WTC11 (cell line): ENCODE measurements at regions not wholly inside any gene's neighbourhood (a gene's known extent, or its start where the extent isn't known, plus 50 kb on each side); places are given as distances from the start of the nearest gene placed in this dataset.

Experiments used
- CREB1 ChIP-seq: sonication (generic); formaldehyde crosslinking; IDR thresholded peaks from 2 replicates; pipeline ENCODE4 v1.8.0; 2023; ENCODE audit warnings: mild to moderate bottlenecking, missing genetic modification reagents
- ELF4 ChIP-seq: sonication (generic); formaldehyde crosslinking; IDR thresholded peaks from 2 replicates; pipeline ENCODE4 v1.8.1; 2022; ENCODE audit warnings: low read depth, mild to moderate bottlenecking, moderate library complexity, missing genetic modification reagents
- IRF2 ChIP-seq: sonication (generic); formaldehyde crosslinking; IDR thresholded peaks from 2 replicates; pipeline ENCODE4 v1.8.0; 2022; ENCODE audit warnings: low read depth, missing genetic modification reagents, borderline replicate concordance
- JUN ChIP-seq: sonication (generic); formaldehyde crosslinking; IDR thresholded peaks from 2 replicates; pipeline ENCODE4 v1.8.0; 2023; ENCODE audit warnings: mild to moderate bottlenecking, missing genetic modification reagents
- NR3C1 ChIP-seq: sonication (generic); formaldehyde crosslinking; conservative IDR thresholded peaks from 2 replicates; pipeline ENCODE4 v1.8.1; 2023; ENCODE audit warnings: low read depth, mild to moderate bottlenecking, missing genetic modification reagents
- SP1 ChIP-seq: sonication (generic); formaldehyde crosslinking; conservative IDR thresholded peaks from 2 replicates; pipeline ENCODE4 v1.8.1; 2022; ENCODE audit warnings: missing genetic modification reagents
- TCF7 ChIP-seq: sonication (generic); formaldehyde crosslinking; IDR thresholded peaks from 2 replicates; pipeline ENCODE4 v1.8.0; 2022; ENCODE audit warnings: mild to moderate bottlenecking, low read depth, missing genetic modification reagents, moderate library complexity
- TF ChIP-seq, protein P1 (sequence below): fragments of 200-600 bp; IDR thresholded peaks from 2 replicates; pipeline ENCODE4 v1.8.0; 2022; ENCODE audit warnings: antibody characterized with exemption
- TF ChIP-seq, protein P2 (sequence below): sonication (generic); formaldehyde crosslinking; IDR thresholded peaks from 2 replicates; pipeline ENCODE4 v1.8.0; 2022; ENCODE audit warnings: mild to moderate bottlenecking, missing genetic modification reagents
- TF ChIP-seq, protein P3 (sequence below): sonication (generic); formaldehyde crosslinking; IDR thresholded peaks from 2 replicates; pipeline ENCODE4 v1.8.1; 2022; ENCODE audit warnings: mild to moderate bottlenecking, moderate library complexity, missing genetic modification reagents
- TF ChIP-seq, protein P4 (sequence below): sonication (generic); formaldehyde crosslinking; IDR thresholded peaks from 2 replicates; pipeline ENCODE4 v1.8.1; 2023; ENCODE audit warnings: mild to moderate bottlenecking, missing genetic modification reagents, moderate library complexity
- TF ChIP-seq, protein P5 (sequence below): sonication (generic); formaldehyde crosslinking; IDR thresholded peaks from 2 replicates; pipeline ENCODE4 v1.8.1; 2023; ENCODE audit warnings: mild to moderate bottlenecking, moderate library complexity, missing genetic modification reagents
- TF ChIP-seq, protein P6 (sequence below): fragments of 250-450 bp; sonication (Bioruptor Pico); IDR thresholded peaks from 2 replicates; pipeline ENCODE4 v2.1.2; 2022; ENCODE audit warnings: mild to moderate bottlenecking, moderate library complexity

DNA sequence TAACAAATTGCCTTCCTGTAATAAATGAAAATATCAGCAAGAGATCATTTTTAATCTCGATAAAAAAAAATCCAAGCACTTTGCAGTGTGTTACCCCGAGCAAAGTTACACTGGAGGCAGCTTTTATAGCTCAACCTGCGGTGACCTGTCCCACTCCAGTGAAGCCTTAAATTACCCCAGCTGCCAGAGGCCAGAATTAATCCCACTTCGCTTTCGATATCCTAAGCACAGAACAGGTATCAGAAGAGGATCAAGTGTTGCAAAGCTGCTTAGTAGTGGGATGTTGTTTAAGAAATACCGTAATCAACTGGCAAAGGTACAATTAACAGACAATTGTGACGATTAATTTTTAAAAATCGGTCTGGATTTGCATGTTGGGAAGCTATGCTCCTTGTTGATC is 314.0 kb downstream of the AGTPBP1 start:
- TF ChIP-seq CREB1 (CRISPR knock-in tag): no peak
- TF ChIP-seq, protein P1, sequence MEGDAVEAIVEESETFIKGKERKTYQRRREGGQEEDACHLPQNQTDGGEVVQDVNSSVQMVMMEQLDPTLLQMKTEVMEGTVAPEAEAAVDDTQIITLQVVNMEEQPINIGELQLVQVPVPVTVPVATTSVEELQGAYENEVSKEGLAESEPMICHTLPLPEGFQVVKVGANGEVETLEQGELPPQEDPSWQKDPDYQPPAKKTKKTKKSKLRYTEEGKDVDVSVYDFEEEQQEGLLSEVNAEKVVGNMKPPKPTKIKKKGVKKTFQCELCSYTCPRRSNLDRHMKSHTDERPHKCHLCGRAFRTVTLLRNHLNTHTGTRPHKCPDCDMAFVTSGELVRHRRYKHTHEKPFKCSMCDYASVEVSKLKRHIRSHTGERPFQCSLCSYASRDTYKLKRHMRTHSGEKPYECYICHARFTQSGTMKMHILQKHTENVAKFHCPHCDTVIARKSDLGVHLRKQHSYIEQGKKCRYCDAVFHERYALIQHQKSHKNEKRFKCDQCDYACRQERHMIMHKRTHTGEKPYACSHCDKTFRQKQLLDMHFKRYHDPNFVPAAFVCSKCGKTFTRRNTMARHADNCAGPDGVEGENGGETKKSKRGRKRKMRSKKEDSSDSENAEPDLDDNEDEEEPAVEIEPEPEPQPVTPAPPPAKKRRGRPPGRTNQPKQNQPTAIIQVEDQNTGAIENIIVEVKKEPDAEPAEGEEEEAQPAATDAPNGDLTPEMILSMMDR: no peak
- TF ChIP-seq, protein P2, sequence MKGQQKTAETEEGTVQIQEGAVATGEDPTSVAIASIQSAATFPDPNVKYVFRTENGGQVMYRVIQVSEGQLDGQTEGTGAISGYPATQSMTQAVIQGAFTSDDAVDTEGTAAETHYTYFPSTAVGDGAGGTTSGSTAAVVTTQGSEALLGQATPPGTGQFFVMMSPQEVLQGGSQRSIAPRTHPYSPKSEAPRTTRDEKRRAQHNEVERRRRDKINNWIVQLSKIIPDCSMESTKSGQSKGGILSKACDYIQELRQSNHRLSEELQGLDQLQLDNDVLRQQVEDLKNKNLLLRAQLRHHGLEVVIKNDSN: no peak
- TF ChIP-seq IRF2 (CRISPR knock-in tag): no peak
- TF ChIP-seq, protein P3, sequence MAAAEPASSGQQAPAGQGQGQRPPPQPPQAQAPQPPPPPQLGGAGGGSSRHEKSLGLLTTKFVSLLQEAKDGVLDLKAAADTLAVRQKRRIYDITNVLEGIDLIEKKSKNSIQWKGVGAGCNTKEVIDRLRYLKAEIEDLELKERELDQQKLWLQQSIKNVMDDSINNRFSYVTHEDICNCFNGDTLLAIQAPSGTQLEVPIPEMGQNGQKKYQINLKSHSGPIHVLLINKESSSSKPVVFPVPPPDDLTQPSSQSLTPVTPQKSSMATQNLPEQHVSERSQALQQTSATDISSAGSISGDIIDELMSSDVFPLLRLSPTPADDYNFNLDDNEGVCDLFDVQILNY (CRISPR knock-in tag): no peak
- TF ChIP-seq, protein P4, sequence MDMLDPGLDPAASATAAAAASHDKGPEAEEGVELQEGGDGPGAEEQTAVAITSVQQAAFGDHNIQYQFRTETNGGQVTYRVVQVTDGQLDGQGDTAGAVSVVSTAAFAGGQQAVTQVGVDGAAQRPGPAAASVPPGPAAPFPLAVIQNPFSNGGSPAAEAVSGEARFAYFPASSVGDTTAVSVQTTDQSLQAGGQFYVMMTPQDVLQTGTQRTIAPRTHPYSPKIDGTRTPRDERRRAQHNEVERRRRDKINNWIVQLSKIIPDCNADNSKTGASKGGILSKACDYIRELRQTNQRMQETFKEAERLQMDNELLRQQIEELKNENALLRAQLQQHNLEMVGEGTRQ (CRISPR knock-in tag): no peak
- TF ChIP-seq, protein P5, sequence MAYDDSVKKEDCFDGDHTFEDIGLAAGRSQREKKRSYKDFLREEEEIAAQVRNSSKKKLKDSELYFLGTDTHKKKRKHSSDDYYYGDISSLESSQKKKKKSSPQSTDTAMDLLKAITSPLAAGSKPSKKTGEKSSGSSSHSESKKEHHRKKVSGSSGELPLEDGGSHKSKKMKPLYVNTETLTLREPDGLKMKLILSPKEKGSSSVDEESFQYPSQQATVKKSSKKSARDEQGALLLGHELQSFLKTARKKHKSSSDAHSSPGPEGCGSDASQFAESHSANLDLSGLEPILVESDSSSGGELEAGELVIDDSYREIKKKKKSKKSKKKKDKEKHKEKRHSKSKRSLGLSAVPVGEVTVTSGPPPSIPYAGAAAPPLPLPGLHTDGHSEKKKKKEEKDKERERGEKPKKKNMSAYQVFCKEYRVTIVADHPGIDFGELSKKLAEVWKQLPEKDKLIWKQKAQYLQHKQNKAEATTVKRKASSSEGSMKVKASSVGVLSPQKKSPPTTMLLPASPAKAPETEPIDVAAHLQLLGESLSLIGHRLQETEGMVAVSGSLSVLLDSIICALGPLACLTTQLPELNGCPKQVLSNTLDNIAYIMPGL: no peak
- no peak for TF ChIP-seq JUN
- no peak for TF ChIP-seq SP1 (CRISPR knock-in tag)
- TF ChIP-seq, protein P6, sequence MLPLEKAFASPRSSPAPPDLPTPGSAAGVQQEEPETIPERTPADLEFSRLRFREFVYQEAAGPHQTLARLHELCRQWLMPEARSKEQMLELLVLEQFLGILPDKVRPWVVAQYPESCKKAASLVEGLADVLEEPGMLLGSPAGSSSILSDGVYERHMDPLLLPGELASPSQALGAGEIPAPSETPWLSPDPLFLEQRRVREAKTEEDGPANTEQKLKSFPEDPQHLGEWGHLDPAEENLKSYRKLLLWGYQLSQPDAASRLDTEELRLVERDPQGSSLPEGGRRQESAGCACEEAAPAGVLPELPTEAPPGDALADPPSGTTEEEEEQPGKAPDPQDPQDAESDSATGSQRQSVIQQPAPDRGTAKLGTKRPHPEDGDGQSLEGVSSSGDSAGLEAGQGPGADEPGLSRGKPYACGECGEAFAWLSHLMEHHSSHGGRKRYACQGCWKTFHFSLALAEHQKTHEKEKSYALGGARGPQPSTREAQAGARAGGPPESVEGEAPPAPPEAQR: no peak
- no peak for TF ChIP-seq ELF4 (CRISPR knock-in tag)
- no peak for TF ChIP-seq NR3C1 (CRISPR knock-in tag)
- TF ChIP-seq TCF7 (CRISPR knock-in tag): no peak
